RPMI8226 (cell line): ENCODE measurements at regions not wholly inside any gene's neighbourhood (a gene's known extent, or its start where the extent isn't known, plus 50 kb on each side); places are given as distances from the start of the nearest gene placed in this dataset.

Experiments used
- DNase-seq: peaks from one replicate; pipeline ENCODE4 v3.0.0-alpha.2; 2015

GRCh38 chr2:180443888-180444287 is 436.8 kb upstream of the CWC22 start:
- DNase-seq: no peak

GRCh38 chr2:180442860-180443644 is 436.0 kb upstream of the CWC22 start:
- DNase-seq: no peak

- no peak for DNase-seq
These were observed 412.1 kb upstream of the CWC22 start for GRCh38 chr2:180419212-180419611.

GRCh38 chr2:180416627-180417026 is 409.5 kb upstream of the CWC22 start:
- no peak for DNase-seq

- no peak for DNase-seq
These were observed 406.2 kb upstream of the CWC22 start for GRCh38 chr2:180413336-180413735.

GRCh38 chr2:180412219-180412618 is 405.1 kb upstream of the CWC22 start:
- DNase-seq: no peak

- DNase-seq: no peak
These were observed 404.6 kb upstream of the CWC22 start for GRCh38 chr2:180411661-180412060.

- DNase-seq: no peak
These were observed 399.6 kb upstream of the CWC22 start for GRCh38 chr2:180406687-180407086.

- no peak for DNase-seq
These were observed 398.4 kb upstream of the CWC22 start for GRCh38 chr2:180405520-180405919.

- no peak for DNase-seq
These were observed 387.2 kb upstream of the CWC22 start for GRCh38 chr2:180394305-180394704.

GRCh38 chr2:180385601-180386201 is 378.6 kb upstream of the CWC22 start:
- DNase-seq: no peak

GRCh38 chr2:180376066-180376465 is 369.0 kb upstream of the CWC22 start:
- no peak for DNase-seq

- no peak for DNase-seq
These were observed 367.6 kb upstream of the CWC22 start for GRCh38 chr2:180374502-180375281.

- DNase-seq: no peak
These were observed 363.6 kb upstream of the CWC22 start for GRCh38 chr2:180370511-180371205.

- no peak for DNase-seq
These were observed 361.8 kb upstream of the CWC22 start for GRCh38 chr2:180368881-180369280.

GRCh38 chr2:180367815-180368214 is 360.7 kb upstream of the CWC22 start:
- no peak for DNase-seq

- no peak for DNase-seq
These were observed 359.4 kb upstream of the CWC22 start for GRCh38 chr2:180366481-180366880.

GRCh38 chr2:180364719-180365118 is 357.6 kb upstream of the CWC22 start:
- DNase-seq: no peak

- no peak for DNase-seq
These were observed 353.2 kb upstream of the CWC22 start for GRCh38 chr2:180360283-180360618.

- DNase-seq: peak; percentile 85
These were observed 352.6 kb upstream of the CWC22 start for GRCh38 chr2:180359522-180360282.

GRCh38 chr2:180358458-180358857 is 351.4 kb upstream of the CWC22 start:
- no peak for DNase-seq

GRCh38 chr2:180356676-180357075 is 349.6 kb upstream of the CWC22 start:
- DNase-seq: no peak

- DNase-seq: no peak
These were observed 345.5 kb upstream of the CWC22 start for GRCh38 chr2:180352620-180353019.
